Astrocyte of the cerebellum (primary cell): ENCODE measurements at regions not wholly inside any gene's neighbourhood (a gene's known extent, or its start where the extent isn't known, plus 50 kb on each side); places are given as distances from the start of the nearest gene placed in this dataset.

ENCODE experiments used
- DNase-seq: peaks from one replicate; pipeline ENCODE4 v3.0.0-alpha.2; 2011; ENCODE audit warnings: low read depth
- H3K4me3 ChIP-seq: 2 replicates; pipeline ENCODE4 v1.5.1; 2011; ENCODE audit warnings: mild to moderate bottlenecking, low read depth, low read length, moderate library complexity
- CTCF ChIP-seq: IDR thresholded peaks from 2 replicates; pipeline ENCODE4 v1.5.1; 2012; ENCODE audit warnings: low read length, low read depth, moderate library complexity, mild to moderate bottlenecking; ENCODE audit errors: missing control alignments
- in situ Hi-C: cut with HindIII; loops from 2 replicates; pipeline ENCODE4 v1.10.0; 2017; ENCODE audit warnings: low sequenced_read_pairs

- TF ChIP-seq CTCF, result no peak
- H3K4me3 ChIP-seq, result no peak overlapping the region
- in situ Hi-C loops, result no loop called here
- no peak for DNase-seq
Observed at GRCh38 chrX:4129626-4130025, 416.2 kb upstream of the PRKX start.

GRCh38 chrX:4118666-4119530 lies 405.4 kb upstream of the PRKX start:
- TF ChIP-seq CTCF, result no peak
- in situ Hi-C loops, result no loop called here
- no peak for DNase-seq
- no peak overlapping the region for H3K4me3 ChIP-seq

- no peak for TF ChIP-seq CTCF
- H3K4me3 ChIP-seq, result no peak overlapping the region
- no peak for DNase-seq
- in situ Hi-C loops, result no loop called here
Observed at GRCh38 chrX:4110964-4111363, 397.5 kb upstream of the PRKX start.

- TF ChIP-seq CTCF, result no peak
- in situ Hi-C loops, result no loop called here
- no peak for DNase-seq
- H3K4me3 ChIP-seq, result no peak overlapping the region
Observed at GRCh38 chrX:4094926-4095325, 381.5 kb upstream of the PRKX start.

- no peak for TF ChIP-seq CTCF
- no peak overlapping the region for H3K4me3 ChIP-seq
- no peak for DNase-seq
- in situ Hi-C loops, result no loop called here
Observed at GRCh38 chrX:4091046-4091760, 377.8 kb upstream of the PRKX start.

GRCh38 chrX:4059893-4060292 lies 346.4 kb upstream of the PRKX start:
- no peak for TF ChIP-seq CTCF
- H3K4me3 ChIP-seq, result no peak overlapping the region
- in situ Hi-C loops, result no loop called here
- no peak for DNase-seq
